ENCODE measurements at regions not wholly inside any gene's neighbourhood (a gene's known extent, or its start where the extent isn't known, plus 50 kb on each side); places are given as distances from the start of the nearest gene placed in this dataset.

DNA sequence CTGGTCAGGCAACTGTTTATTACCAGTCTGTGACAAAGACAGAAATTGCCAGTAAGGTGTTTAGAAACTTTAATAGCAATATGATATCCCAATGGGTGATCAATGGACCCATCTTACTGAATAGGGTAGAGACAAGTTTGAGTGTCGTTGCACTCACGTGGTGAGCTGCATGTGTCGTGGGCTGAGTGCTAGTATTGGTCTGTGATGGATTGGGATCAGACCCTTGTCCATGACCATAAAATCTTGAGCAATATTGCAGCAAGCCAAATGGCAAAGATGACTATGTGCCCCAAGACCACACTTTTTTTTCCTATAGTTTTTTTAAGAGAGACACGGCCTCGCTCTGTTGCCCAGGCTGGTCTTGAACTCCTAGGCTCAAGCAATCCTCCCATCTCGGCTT, 114.5 kb downstream of the PALM2AKAP2 start:
- no peaks in the 10 kb centered on the region for H3K36me3 ChIP-seq (ENCODE audit: insufficient read depth, low read length)
- H3K9ac ChIP-seq (ENCODE audit: low read depth, low read length) = no peak overlapping the region
- H3K4me1 ChIP-seq (ENCODE audit: insufficient read depth, low read length) = no peaks in the 10 kb centered on the region
- H3K9me3 ChIP-seq (ENCODE audit: control insufficient read depth, insufficient read depth, low read length) = no peaks in the 10 kb centered on the region

DNA sequence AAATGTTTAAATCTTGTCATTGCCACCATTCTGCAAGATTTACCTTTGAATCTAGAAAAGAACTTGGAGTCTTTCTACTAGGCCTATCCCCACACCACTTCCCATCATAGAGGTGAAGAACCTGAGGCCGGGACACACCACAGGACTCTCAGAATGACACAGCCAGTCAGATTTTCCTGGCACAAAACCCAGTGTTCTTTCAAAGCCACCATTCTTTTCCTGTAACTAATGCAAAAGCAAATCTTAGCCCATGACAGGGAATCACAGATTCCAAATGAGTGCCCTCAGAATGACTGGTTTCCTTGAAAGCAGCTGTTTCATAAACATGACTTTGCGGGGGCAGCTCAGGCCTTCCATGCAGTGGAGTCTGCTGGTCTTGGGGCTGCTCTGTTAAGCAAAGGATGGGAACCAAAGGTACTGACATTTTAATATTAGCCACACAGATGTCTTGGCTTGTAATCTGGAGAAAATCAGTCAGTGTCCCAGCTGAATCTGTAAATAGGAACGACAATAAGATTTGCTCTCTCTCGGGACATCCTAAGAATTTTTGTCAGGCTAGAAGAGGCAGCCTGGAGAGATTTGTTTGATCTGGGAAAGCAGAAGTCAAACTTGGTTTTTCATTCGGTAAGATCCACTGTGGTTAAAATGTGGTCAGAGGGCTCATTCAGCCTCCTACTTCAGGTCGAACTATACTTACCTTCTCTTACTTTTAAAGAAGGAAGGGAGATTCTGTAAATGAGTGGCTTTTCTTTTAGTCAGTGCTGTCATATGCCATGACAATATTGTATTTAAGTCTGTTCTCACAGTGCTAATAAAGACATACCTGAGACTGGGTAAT, 115.1 kb downstream of the PALM2AKAP2 start:
- H3K36me3 ChIP-seq (ENCODE audit: insufficient read depth, low read length) = no peaks in the 10 kb centered on the region
- H3K9me3 ChIP-seq (ENCODE audit: control insufficient read depth, insufficient read depth, low read length) = no peaks in the 10 kb centered on the region
- H3K4me1 ChIP-seq (ENCODE audit: insufficient read depth, low read length) = no peaks in the 10 kb centered on the region
- no peak overlapping the region for H3K9ac ChIP-seq (ENCODE audit: low read depth, low read length)

- H3K36me3 ChIP-seq (ENCODE audit: insufficient read depth, low read length) = no peaks in the 10 kb centered on the region
- H3K9ac ChIP-seq (ENCODE audit: low read depth, low read length) = no peak overlapping the region
- no peaks in the 10 kb centered on the region for H3K9me3 ChIP-seq (ENCODE audit: control insufficient read depth, insufficient read depth, low read length)
- H3K4me1 ChIP-seq (ENCODE audit: insufficient read depth, low read length) = no peaks in the 10 kb centered on the region
Measured at GRCh38 chr9:109901201-109901600, 121.2 kb downstream of the PALM2AKAP2 start.

DNA sequence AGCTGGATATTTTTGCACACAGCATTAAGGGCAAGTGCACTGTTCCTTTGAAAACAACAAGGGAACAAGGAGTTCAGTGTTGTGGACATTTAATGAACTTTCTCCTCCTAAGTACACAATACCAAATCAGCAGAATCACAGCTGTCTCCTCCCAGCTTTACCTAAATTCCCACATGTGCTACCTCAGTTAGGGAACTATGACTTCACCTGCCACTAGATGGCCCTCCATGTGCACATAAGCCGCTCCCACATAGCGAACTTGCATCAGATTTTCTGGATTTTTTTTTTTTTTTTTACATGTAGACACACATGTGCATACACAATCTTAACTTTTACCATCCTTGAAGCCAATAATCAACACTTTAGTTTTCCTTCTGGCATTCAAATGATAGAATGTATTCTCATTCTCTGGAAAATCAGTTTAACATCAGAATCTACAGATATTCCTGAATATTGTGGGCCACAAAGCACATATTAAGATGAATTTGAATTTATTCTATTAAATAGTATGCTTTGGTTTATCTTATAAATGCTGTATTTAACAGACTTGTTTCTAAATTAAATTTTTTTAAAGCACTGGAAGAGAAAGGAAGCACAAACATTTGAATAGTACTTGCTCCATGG, 123.6 kb downstream of the PALM2AKAP2 start:
- Histone ChIP-seq H3K9me3 (ENCODE audit: control insufficient read depth, insufficient read depth, low read length) (no peaks in the 10 kb centered on the region), H3K9ac (ENCODE audit: low read depth, low read length) (no peak overlapping the region), H3K36me3 (ENCODE audit: insufficient read depth, low read length) (no peaks in the 10 kb centered on the region), H3K4me1 (ENCODE audit: insufficient read depth, low read length) (peaks cover 8% of the 10 kb centered on the region)

DNA sequence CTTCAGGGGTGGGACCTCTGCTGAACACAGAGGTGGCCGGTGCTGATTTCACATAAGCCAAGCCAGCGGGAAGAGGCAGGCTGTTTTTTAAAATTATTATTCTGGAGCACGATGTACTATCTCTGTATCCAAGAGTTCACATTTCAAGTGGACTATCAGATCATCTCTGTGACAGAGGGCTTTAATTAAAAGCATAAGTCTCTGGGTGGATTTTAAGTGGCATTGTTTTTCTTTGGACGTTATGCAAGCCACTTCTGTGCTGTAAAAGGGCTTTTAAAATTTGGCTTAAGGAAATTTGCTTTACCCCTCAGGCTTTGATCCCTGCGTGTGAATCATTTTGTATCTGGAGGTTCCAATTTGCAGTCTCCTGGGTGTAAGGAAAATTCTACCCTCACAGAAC, 124.7 kb downstream of the PALM2AKAP2 start:
- H3K9ac ChIP-seq (ENCODE audit: low read depth, low read length) = no peak overlapping the region
- H3K4me1 ChIP-seq (ENCODE audit: insufficient read depth, low read length) = peaks cover 8% of the 10 kb centered on the region
- H3K36me3 ChIP-seq (ENCODE audit: insufficient read depth, low read length) = no peaks in the 10 kb centered on the region
- H3K9me3 ChIP-seq (ENCODE audit: control insufficient read depth, insufficient read depth, low read length) = no peaks in the 10 kb centered on the region

DNA sequence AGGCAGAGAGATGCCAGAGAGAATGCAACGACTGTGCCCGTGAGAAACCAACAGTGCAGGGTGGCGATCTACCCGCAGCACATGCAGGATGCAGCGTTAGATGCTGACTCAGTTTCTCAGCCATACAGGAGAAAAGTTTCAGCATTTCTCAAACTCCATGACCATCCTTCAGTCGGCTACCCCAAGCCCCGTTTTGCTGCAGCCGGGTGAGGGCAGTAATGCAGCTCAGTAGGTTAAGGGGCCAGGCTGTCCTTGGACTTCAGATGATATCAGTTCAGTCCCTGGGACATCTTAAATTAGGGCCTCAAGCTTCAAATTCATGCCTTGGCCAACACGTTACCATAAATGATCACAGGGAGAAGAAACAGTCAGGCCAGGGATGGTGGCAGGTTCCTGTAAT, 125.5 kb downstream of the PALM2AKAP2 start:
- Histone ChIP-seq H3K36me3 (ENCODE audit: insufficient read depth, low read length) (no peaks in the 10 kb centered on the region), H3K9ac (ENCODE audit: low read depth, low read length) (no peak overlapping the region), H3K4me1 (ENCODE audit: insufficient read depth, low read length) (peaks cover 8% of the 10 kb centered on the region), H3K9me3 (ENCODE audit: control insufficient read depth, insufficient read depth, low read length) (no peaks in the 10 kb centered on the region)

DNA sequence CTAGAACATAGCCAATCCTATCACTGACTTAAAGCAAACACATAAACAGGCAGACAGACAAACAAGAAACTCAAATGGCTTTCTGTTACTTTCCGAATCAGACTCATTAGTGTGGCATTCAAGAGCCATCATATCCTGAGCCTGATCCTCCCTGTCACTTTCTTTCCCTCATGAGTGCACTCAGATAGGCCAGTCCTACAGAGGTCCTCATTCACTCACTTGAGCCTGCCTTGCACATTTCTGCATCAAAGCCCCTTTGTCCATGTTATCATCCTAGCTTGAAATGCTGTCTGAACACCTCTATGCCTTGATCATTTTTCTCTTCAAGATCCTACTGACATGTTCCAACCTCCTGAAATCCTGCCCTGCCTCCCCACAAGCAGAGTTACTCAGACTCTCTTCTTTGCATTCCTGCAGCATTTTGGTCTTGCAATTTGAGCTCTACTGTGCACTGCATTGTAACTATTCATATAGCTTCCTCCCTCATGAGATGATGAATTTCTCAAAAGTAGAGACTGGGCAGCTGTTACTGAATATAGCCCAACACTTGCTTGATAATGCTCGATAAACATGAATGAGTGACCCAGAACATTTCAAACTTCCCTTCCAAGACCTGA, 126.9 kb downstream of the PALM2AKAP2 start:
- peaks cover 16% of the 10 kb centered on the region for H3K4me1 ChIP-seq (ENCODE audit: insufficient read depth, low read length)
- no peak overlapping the region for H3K9ac ChIP-seq (ENCODE audit: low read depth, low read length)
- H3K9me3 ChIP-seq (ENCODE audit: control insufficient read depth, insufficient read depth, low read length) = no peaks in the 10 kb centered on the region
- no peaks in the 10 kb centered on the region for H3K36me3 ChIP-seq (ENCODE audit: insufficient read depth, low read length)

DNA sequence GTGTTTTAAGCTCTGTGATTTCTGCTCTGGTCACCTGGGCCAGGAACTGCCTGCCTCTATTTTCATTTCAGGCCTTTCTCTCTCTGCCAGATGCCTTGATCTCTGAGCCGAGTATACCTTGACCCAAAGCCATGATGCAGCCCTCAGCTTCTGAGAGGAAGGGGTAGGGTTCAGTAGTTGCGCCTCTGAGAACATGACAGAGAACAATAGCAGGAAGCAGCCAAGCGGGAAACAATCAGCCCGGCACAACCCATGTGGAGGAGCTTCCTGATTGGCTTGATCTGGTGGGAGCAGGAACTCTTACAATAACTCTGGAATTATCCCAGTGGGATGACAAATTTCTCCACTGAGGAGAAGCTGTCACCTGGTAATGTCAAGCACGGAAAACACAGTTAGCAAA, 127.4 kb downstream of the PALM2AKAP2 start:
- Histone ChIP-seq H3K36me3 (ENCODE audit: insufficient read depth, low read length) (no peaks in the 10 kb centered on the region), H3K4me1 (ENCODE audit: insufficient read depth, low read length) (peaks cover 21% of the 10 kb centered on the region), H3K9ac (ENCODE audit: low read depth, low read length) (no peak overlapping the region), H3K9me3 (ENCODE audit: control insufficient read depth, insufficient read depth, low read length) (no peaks in the 10 kb centered on the region)

- Histone ChIP-seq H3K9ac (ENCODE audit: low read depth, low read length) (no peak overlapping the region), H3K36me3 (ENCODE audit: insufficient read depth, low read length) (no peaks in the 10 kb centered on the region), H3K4me1 (ENCODE audit: insufficient read depth, low read length) (peaks cover 24% of the 10 kb centered on the region), H3K9me3 (ENCODE audit: control insufficient read depth, insufficient read depth, low read length) (no peaks in the 10 kb centered on the region)
Measured at GRCh38 chr9:109907810-109908458, 127.9 kb downstream of the PALM2AKAP2 start.

DNA sequence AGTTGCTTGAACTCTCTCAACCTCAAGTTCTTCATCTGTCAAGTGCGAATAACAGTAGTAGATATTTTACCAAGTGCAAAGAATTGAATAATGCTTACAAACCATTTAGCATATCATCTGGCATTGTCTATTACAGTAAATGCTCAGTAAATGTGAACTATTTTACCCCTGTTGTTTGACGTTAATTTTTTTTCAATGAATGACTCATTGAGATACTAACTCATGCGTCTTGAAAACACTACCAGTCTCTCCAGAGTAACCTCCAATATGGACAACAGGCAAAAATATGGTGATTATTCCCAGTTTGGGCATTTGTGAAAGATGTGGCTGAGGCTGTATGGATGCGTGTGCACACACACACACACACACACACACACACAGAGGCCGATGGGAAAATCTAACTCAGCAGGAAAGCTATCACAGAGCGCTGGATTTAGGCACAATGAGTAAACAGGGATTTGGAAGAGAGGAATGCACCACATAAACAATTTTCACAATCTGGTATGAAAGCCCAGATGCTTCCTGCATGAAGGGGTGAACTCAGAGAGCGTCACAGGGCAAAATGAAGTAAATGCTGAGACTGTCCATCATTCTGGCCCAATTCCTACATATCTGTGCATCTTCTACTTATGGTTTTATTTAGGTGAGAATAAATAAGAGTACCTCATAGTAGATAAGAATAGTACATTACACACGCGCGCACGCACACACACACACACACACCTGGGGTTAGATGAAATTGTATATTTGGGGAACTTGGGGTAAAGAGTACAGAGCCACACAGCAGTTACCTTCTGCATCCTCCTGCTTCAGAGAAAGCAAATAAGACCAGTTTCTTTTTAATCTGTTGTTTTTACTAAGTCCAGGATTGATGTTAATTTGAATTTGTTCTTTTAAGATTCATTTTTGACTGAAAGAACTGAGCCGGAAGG, 128.7 kb downstream of the PALM2AKAP2 start:
- Histone ChIP-seq H3K36me3 (ENCODE audit: insufficient read depth, low read length) (no peaks in the 10 kb centered on the region), H3K9me3 (ENCODE audit: control insufficient read depth, insufficient read depth, low read length) (no peaks in the 10 kb centered on the region), H3K4me1 (ENCODE audit: insufficient read depth, low read length) (peaks cover 24% of the 10 kb centered on the region), H3K9ac (ENCODE audit: low read depth, low read length) (no peak overlapping the region)

GRCh38 chr9:109910671-109911518, 130.9 kb downstream of the PALM2AKAP2 start:
- Histone ChIP-seq H3K9ac (ENCODE audit: low read depth, low read length) (no peak overlapping the region), H3K4me1 (ENCODE audit: insufficient read depth, low read length) (peaks cover 24% of the 10 kb centered on the region), H3K9me3 (ENCODE audit: control insufficient read depth, insufficient read depth, low read length) (no peaks in the 10 kb centered on the region), H3K36me3 (ENCODE audit: insufficient read depth, low read length) (no peaks in the 10 kb centered on the region)

DNA sequence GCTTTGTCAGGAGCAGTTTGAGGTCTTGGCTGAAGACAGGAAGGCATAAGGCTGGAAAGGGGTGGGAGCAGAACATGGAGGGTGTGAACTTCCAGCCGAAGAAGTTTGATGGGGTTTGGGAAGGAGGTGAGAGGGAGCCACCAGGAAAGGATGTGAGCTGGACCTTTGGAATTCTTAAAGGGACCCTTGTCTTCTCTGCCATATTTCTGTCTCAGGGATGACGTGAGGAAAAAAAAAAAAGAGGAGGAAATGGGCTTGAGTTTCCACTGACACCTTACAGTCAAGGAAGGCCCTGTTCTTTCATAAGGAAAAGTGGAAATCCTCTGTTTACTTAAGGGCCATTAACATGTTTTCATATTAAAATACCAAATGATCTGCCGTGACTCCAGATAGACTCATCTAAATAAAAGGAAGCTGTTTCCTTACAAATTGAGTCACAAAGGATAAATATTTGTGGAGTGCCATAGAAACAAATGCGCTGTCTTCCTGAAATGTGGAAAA, 132.1 kb downstream of the PALM2AKAP2 start:
- Histone ChIP-seq H3K9ac (ENCODE audit: low read depth, low read length) (no peak overlapping the region), H3K36me3 (ENCODE audit: insufficient read depth, low read length) (no peaks in the 10 kb centered on the region), H3K4me1 (ENCODE audit: insufficient read depth, low read length) (peaks cover 18% of the 10 kb centered on the region), H3K9me3 (ENCODE audit: control insufficient read depth, insufficient read depth, low read length) (no peaks in the 10 kb centered on the region)
